ENCODE measurements at regions not wholly inside any gene's neighbourhood (a gene's known extent, or its start where the extent isn't known, plus 50 kb on each side); places are given as distances from the start of the nearest gene placed in this dataset.

GRCh38 chr15:23897091-23897490, 210.0 kb upstream of the NDN start (continued):
- TF ChIP-seq ZNF174 (tag by site-specific recombination; IDR thresholded peaks at IDR 0.05) (no peak), ZNF513 (tag by site-specific recombination; IDR thresholded peaks at IDR 0.05) (no peak), ZNF670 (tag by site-specific recombination; IDR thresholded peaks at IDR 0.05; ENCODE audit: low read depth) (no peak), ZNF768 (tag by site-specific recombination; IDR thresholded peaks at IDR 0.05) (no peak)

- H3K9me3 ChIP-seq (ENCODE audit: control insufficient read depth, insufficient read depth, low read depth, low read length): no peaks in the 10 kb centered on the region
- TF ChIP-seq ZFP3 (tag by site-specific recombination; IDR thresholded peaks at IDR 0.05; ENCODE audit: low read depth) (no peak), MYNN (tag by site-specific recombination; IDR thresholded peaks at IDR 0.05; ENCODE audit: borderline replicate concordance) (no peak), KLF9 (tag by site-specific recombination; IDR thresholded peaks at IDR 0.05; ENCODE audit: low read depth) (no peak), ZNF585B (tag by site-specific recombination; IDR thresholded peaks at IDR 0.05) (no peak), PBX3 (CRISPR knock-in tag; IDR thresholded peaks at IDR 0.05) (no peak), ZNF624 (tag by site-specific recombination; IDR thresholded peaks at IDR 0.05) (no peak), ZNF449 (tag by site-specific recombination; IDR thresholded peaks at IDR 0.05) (no peak), YY1 (tag by site-specific recombination; IDR thresholded peaks at IDR 0.05) (no peak), ZNF16 (tag by site-specific recombination; IDR thresholded peaks at IDR 0.05; ENCODE audit: low read depth) (no peak), ZNF677 (tag by site-specific recombination; IDR thresholded peaks at IDR 0.05) (no peak), ZNF580 (tag by site-specific recombination; IDR thresholded peaks at IDR 0.05) (no peak), ZBTB48 (tag by site-specific recombination; IDR thresholded peaks at IDR 0.05) (no peak), ZSCAN4 (tag by site-specific recombination; IDR thresholded peaks at IDR 0.05) (no peak), ZNF837 (tag by site-specific recombination; IDR thresholded peaks at IDR 0.05) (no peak), GFI1B (tag by site-specific recombination; IDR thresholded peaks at IDR 0.05) (no peak), ZBTB20 (tag by site-specific recombination; IDR thresholded peaks at IDR 0.05) (no peak), ZNF157 (tag by site-specific recombination; IDR thresholded peaks at IDR 0.05) (no peak), GLIS2 (tag by site-specific recombination; IDR thresholded peaks at IDR 0.05) (no peak)
- no peaks in the 10 kb centered on the region for H3K36me3 ChIP-seq (ENCODE audit: control insufficient read depth in 2 of 2, insufficient read depth in 1 of 2, low read length in 2 of 2)
- H3K4me3 ChIP-seq (ENCODE audit: low read depth, low read length): no peak overlapping the region
- CTCF ChIA-PET: no interaction called here
- no peak overlapping the region for H3K27ac ChIP-seq (ENCODE audit: extremely low read depth, low read depth, low read length)
- H3K4me1 ChIP-seq (ENCODE audit: control insufficient read depth, insufficient read depth, low read length): no peaks in the 10 kb centered on the region
- POLR2A ChIA-PET: no interaction called here
These were observed 210.4 kb upstream of the NDN start for GRCh38 chr15:23897531-23897930.

Measured in HEK293 (cell line).